T-helper 9 cell (primary cell): ENCODE measurements at regions not wholly inside any gene's neighbourhood (a gene's known extent, or its start where the extent isn't known, plus 50 kb on each side); places are given as distances from the start of the nearest gene placed in this dataset.
"Not testable (repeated sequence)": the region's sequence is repeated elsewhere in the genome, so short reads cannot be mapped to it uniquely, and the experiment has no call there.

Experiments used
- DNase-seq: peaks from one replicate; pipeline ENCODE4 v3.0.0-alpha.2; 2020

- DNase-seq, result no peak
Measured at GRCh38 chr1:30229557-30229956, 493.8 kb downstream of the MATN1 start.

- DNase-seq, result no peak
Measured at GRCh38 chr1:30226648-30227047, 496.7 kb downstream of the MATN1 start.

GRCh38 chr1:30225357-30225756, 498.0 kb downstream of the MATN1 start:
- DNase-seq, result no peak

- DNase-seq, result no peak
Measured at GRCh38 chr1:30219675-30220074, 503.7 kb downstream of the MATN1 start.

GRCh38 chr1:30218438-30218837, 504.9 kb downstream of the MATN1 start:
- no peak for DNase-seq

GRCh38 chr1:30216602-30217001, 506.8 kb downstream of the MATN1 start:
- DNase-seq, result no peak

GRCh38 chr1:30213936-30214335, 509.4 kb downstream of the MATN1 start:
- no peak for DNase-seq

GRCh38 chr1:30207962-30208361, 515.4 kb downstream of the MATN1 start:
- not testable (repeated sequence) for DNase-seq

- DNase-seq, result not testable (repeated sequence)
Measured at GRCh38 chr1:30206631-30207030, 516.8 kb downstream of the MATN1 start.

GRCh38 chr1:30204916-30205315, 518.5 kb downstream of the MATN1 start:
- not testable (repeated sequence) for DNase-seq

GRCh38 chr1:30201015-30201414, 522.4 kb downstream of the MATN1 start:
- DNase-seq, result no peak

- no peak for DNase-seq
Measured at GRCh38 chr1:30200161-30200560, 523.2 kb downstream of the MATN1 start.

- no peak for DNase-seq
Measured at GRCh38 chr1:30199563-30199962, 523.8 kb downstream of the MATN1 start.

GRCh38 chr1:30198795-30199403, 524.5 kb downstream of the MATN1 start:
- no peak for DNase-seq

GRCh38 chr1:30198451-30198760, 525.0 kb downstream of the MATN1 start:
- DNase-seq, result no peak

GRCh38 chr1:30197639-30198450, 525.5 kb downstream of the MATN1 start:
- no peak for DNase-seq

GRCh38 chr1:30196872-30197638, 526.3 kb downstream of the MATN1 start:
- no peak for DNase-seq

- DNase-seq, result no peak
Measured at GRCh38 chr1:30196457-30196856, 526.9 kb downstream of the MATN1 start.

- DNase-seq, result no peak
Measured at GRCh38 chr1:30195424-30196134, 527.8 kb downstream of the MATN1 start.

- no peak for DNase-seq
Measured at GRCh38 chr1:30194741-30195423, 528.5 kb downstream of the MATN1 start.

- no peak for DNase-seq
Measured at GRCh38 chr1:30194046-30194619, 529.3 kb downstream of the MATN1 start.

- no peak for DNase-seq
Measured at GRCh38 chr1:30192969-30193630, 530.3 kb downstream of the MATN1 start.
